ENCODE measurements at regions not wholly inside any gene's neighbourhood (a gene's known extent, or its start where the extent isn't known, plus 50 kb on each side); places are given as distances from the start of the nearest gene placed in this dataset.

GRCh38 chr5:172546196-172546595, 91.9 kb upstream of the SH3PXD2B start:
- peak; percentile 49 for DNase-seq

GRCh38 chr5:172545291-172545801, 91.0 kb upstream of the SH3PXD2B start:
- DNase-seq, result peak; percentile 13

GRCh38 chr5:172544371-172545095, 90.2 kb upstream of the SH3PXD2B start:
- DNase-seq, result peak; percentile 22

GRCh38 chr5:172543484-172544298, 89.4 kb upstream of the SH3PXD2B start:
- DNase-seq, result peak; percentile 28

GRCh38 chr5:172542651-172543131, 88.4 kb upstream of the SH3PXD2B start:
- peak; percentile 55 for DNase-seq

- no peak for DNase-seq
These were observed 87.4 kb upstream of the SH3PXD2B start for GRCh38 chr5:172541773-172542136.

- DNase-seq, result peak; percentile 14
These were observed 86.9 kb upstream of the SH3PXD2B start for GRCh38 chr5:172541099-172541772.

- DNase-seq, result peak; percentile 24
These were observed 86.0 kb upstream of the SH3PXD2B start for GRCh38 chr5:172540099-172540870.

- no peak for DNase-seq
These were observed 80.8 kb upstream of the SH3PXD2B start for GRCh38 chr5:172535108-172535445.

- DNase-seq, result peak; percentile 50
These were observed 80.1 kb upstream of the SH3PXD2B start for GRCh38 chr5:172534229-172535107.

- DNase-seq, result peak; percentile 34
These were observed 79.3 kb upstream of the SH3PXD2B start for GRCh38 chr5:172533399-172534228.

GRCh38 chr5:172533058-172533398, 78.7 kb upstream of the SH3PXD2B start:
- peak; percentile 38 for DNase-seq

- DNase-seq, result peak; percentile 17
These were observed 78.1 kb upstream of the SH3PXD2B start for GRCh38 chr5:172532439-172532838.

- DNase-seq, result no peak
These were observed 77.3 kb upstream of the SH3PXD2B start for GRCh38 chr5:172531704-172532026.

- peak; percentile 27 for DNase-seq
These were observed 76.8 kb upstream of the SH3PXD2B start for GRCh38 chr5:172530878-172531703.

- peak; percentile 28 for DNase-seq
These were observed 76.1 kb upstream of the SH3PXD2B start for GRCh38 chr5:172530406-172530805.

GRCh38 chr5:172529896-172530295, 75.6 kb upstream of the SH3PXD2B start:
- peak; percentile 33 for DNase-seq

GRCh38 chr5:172528440-172528839, 74.1 kb upstream of the SH3PXD2B start:
- DNase-seq, result no peak

- DNase-seq, result peak; percentile 12
These were observed 73.2 kb upstream of the SH3PXD2B start for GRCh38 chr5:172527559-172527958.

- DNase-seq, result peak; percentile 33
These were observed 71.7 kb upstream of the SH3PXD2B start for GRCh38 chr5:172525996-172526360.
